Immature natural killer cell (primary cell): ENCODE measurements at regions not wholly inside any gene's neighbourhood (a gene's known extent, or its start where the extent isn't known, plus 50 kb on each side); places are given as distances from the start of the nearest gene placed in this dataset.
"Not testable (repeated sequence)": the region's sequence is repeated elsewhere in the genome, so short reads cannot be mapped to it uniquely, and the experiment has no call there.

Experiments used
- DNase-seq, 3 donors: peaks; one replicate each; pipeline ENCODE4 v3.0.0; 2022; ENCODE audit warnings: mixed read lengths in 1 of 3
- H3K27ac Mint-ChIP-seq, 6 donors: one replicate each; pipeline ENCODE4 v1.8.0; 2020; ENCODE audit warnings: mixed read lengths in 6 of 6, mild to moderate bottlenecking in 5 of 6, inconsistent platforms in 4 of 6, moderate library complexity in 3 of 6
- H3K27me3 Mint-ChIP-seq, 3 donors: one replicate each; pipeline ENCODE4 v1.8.0; 2020 to 2021; ENCODE audit warnings: low read depth in 3 of 3, mild to moderate bottlenecking in 3 of 3, mixed read lengths in 3 of 3, moderate library complexity in 3 of 3, inconsistent platforms in 1 of 3
- H3K36me3 Mint-ChIP-seq, 3 donors: one replicate each; pipeline ENCODE4 v1.8.0; 2020; ENCODE audit warnings: mixed read lengths in 3 of 3, inconsistent platforms in 2 of 3, mild to moderate bottlenecking in 2 of 3
- H3K4me1 Mint-ChIP-seq, 2 donors: one replicate each; pipeline ENCODE4 v1.8.0; 2020; ENCODE audit warnings: inconsistent platforms in 2 of 2, mild to moderate bottlenecking in 2 of 2, mixed read lengths in 2 of 2, moderate library complexity in 1 of 2
- H3K4me3 Mint-ChIP-seq, 5 donors: one replicate each; pipeline ENCODE4 v1.8.0; 2020; ENCODE audit warnings: mild to moderate bottlenecking in 5 of 5, mixed read lengths in 5 of 5, inconsistent platforms in 3 of 5, moderate library complexity in 3 of 5
- H3K9me3 Mint-ChIP-seq, 6 donors: one replicate each; pipeline ENCODE4 v1.8.0; 2020; ENCODE audit warnings: mild to moderate bottlenecking in 6 of 6, mixed read lengths in 6 of 6, inconsistent platforms in 4 of 6, moderate library complexity in 3 of 6

- H3K9me3 Mint-ChIP-seq, result no peaks in the 10 kb centered on the region
- no peaks in the 10 kb centered on the region for H3K4me1 Mint-ChIP-seq
- H3K36me3 Mint-ChIP-seq, result no peaks in the 10 kb centered on the region
- H3K4me3 Mint-ChIP-seq, result no peak overlapping the region
- DNase-seq, result no peak
- H3K27ac Mint-ChIP-seq, result no peak overlapping the region
- H3K27me3 Mint-ChIP-seq, result peaks cover 0 to 16% (median 16%) of the 10 kb centered on the region in 3 donors
Observed at GRCh38 chr11:127993281-127993680, 594.1 kb downstream of the ETS1 start.

GRCh38 chr11:127986073-127986472, 601.3 kb downstream of the ETS1 start:
- Mint-ChIP-seq H3K36me3 (no peaks in the 10 kb centered on the region), H3K4me1 (no peaks in the 10 kb centered on the region), H3K27me3 (peaks cover 12 to 25% (median 15%) of the 10 kb centered on the region in 3 donors), H3K4me3 (no peak overlapping the region), H3K9me3 (peaks cover 0 to 21% (median 8%) of the 10 kb centered on the region in 6 donors), H3K27ac (no peak overlapping the region)
- DNase-seq, result no peak

DNA sequence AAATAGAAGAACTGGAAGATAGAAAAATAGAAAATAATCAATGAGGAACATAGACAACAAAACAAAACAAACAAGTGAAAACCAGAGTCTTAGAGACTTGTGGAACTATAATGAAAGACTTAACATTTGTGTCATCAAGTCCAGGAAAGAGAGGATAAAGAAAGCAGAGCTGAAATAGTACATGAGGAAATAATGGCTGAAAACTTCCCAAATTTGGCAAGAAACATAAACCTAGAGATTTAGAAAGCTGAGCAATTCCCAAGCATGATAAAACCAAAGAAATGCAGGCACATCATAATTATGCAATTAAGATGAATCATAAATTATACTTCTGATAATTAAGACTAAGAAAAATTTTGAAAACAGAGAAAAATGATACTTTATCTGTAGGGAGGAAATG, 614.5 kb downstream of the ETS1 start:
- H3K27me3 Mint-ChIP-seq, result peaks cover 4 to 12% (median 8%) of the 10 kb centered on the region in 3 donors
- H3K4me1 Mint-ChIP-seq, result no peaks in the 10 kb centered on the region
- H3K27ac Mint-ChIP-seq, result no peak overlapping the region
- peaks cover 0 to 4% (median 0%) of the 10 kb centered on the region in 3 donors for H3K36me3 Mint-ChIP-seq
- DNase-seq, result no peak
- H3K4me3 Mint-ChIP-seq, result no peak overlapping the region
- H3K9me3 Mint-ChIP-seq, result peaks cover 0 to 16% (median 0%) of the 10 kb centered on the region in 6 donors

DNA sequence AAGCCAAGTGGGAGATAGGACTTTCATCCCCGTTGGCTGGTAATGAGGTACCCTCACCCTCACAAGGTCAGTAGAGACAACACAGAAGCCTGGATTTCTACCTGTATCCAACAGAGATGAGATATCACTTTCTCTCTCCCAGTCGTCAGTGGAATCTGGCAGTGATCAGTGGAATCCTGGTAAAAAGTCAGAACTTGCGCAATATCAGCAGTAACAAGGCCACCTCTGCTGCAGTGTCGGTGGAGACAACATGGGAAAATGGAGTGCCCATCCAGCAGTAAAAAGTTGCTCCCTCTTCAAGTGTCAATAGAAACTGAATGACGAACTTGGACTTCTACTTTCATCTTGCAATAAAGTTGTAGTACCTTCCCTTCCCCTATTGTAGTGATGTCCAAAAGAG, 615.9 kb downstream of the ETS1 start:
- H3K4me1 Mint-ChIP-seq, result no peaks in the 10 kb centered on the region
- peaks cover 7 to 14% (median 10%) of the 10 kb centered on the region in 3 donors for H3K27me3 Mint-ChIP-seq

GRCh38 chr11:127966821-127967220, 620.5 kb downstream of the ETS1 start:
- peaks cover 7 to 20% (median 10%) of the 10 kb centered on the region in 3 donors for H3K27me3 Mint-ChIP-seq
- no peak overlapping the region for H3K4me3 Mint-ChIP-seq

More for the DNA sequence above, 615.9 kb downstream of the ETS1 start:
- no peak for DNase-seq
- H3K36me3 Mint-ChIP-seq, result peaks cover 0 to 4% (median 0%) of the 10 kb centered on the region in 3 donors
- no peak overlapping the region for H3K4me3 Mint-ChIP-seq
- no peak overlapping the region for H3K27ac Mint-ChIP-seq
- H3K9me3 Mint-ChIP-seq, result peaks cover 0 to 12% (median 0%) of the 10 kb centered on the region in 6 donors

GRCh38 chr11:127965939-127966668, 621.3 kb downstream of the ETS1 start:
- Mint-ChIP-seq H3K4me1 (no peaks in the 10 kb centered on the region), H3K9me3 (peaks cover 0 to 8% (median 0%) of the 10 kb centered on the region in 6 donors), H3K27me3 (peaks cover 7 to 22% (median 9%) of the 10 kb centered on the region in 3 donors), H3K27ac (no peak overlapping the region), H3K36me3 (no peaks in the 10 kb centered on the region), H3K4me3 (no peak overlapping the region)
- no peak for DNase-seq

More at GRCh38 chr11:127966821-127967220, 620.5 kb downstream of the ETS1 start:
- Mint-ChIP-seq H3K36me3 (peaks cover 0 to under 1% (median 0%) of the 10 kb centered on the region in 3 donors), H3K4me1 (no peaks in the 10 kb centered on the region), H3K27ac (no peak overlapping the region), H3K9me3 (peaks cover 0 to 10% (median 0%) of the 10 kb centered on the region in 6 donors)
- DNase-seq, result no peak

DNA sequence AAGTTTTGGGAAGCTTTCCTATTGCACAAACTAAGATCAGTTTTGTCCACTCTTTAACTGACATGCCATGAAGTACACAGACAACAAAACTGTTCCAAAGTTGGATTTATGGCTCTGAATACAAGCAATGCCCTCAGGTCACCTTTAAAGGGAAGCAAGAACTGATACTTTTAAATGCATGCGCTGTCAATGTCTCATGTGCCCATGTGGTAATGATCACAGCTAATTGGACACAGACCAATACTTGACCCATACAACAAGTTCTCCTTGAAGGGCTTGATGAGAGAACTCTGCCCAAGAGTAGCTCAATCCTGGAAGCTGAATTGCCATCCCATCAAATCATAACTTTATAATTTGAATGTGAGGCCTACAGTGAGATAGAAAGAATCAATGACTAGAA, 624.9 kb downstream of the ETS1 start:
- Mint-ChIP-seq H3K27me3 (peaks cover 6 to 19% (median 7%) of the 10 kb centered on the region in 3 donors), H3K27ac (no peak overlapping the region)

GRCh38 chr11:127950162-127950561, 637.2 kb downstream of the ETS1 start:
- no peak overlapping the region for H3K4me3 Mint-ChIP-seq
- H3K27me3 Mint-ChIP-seq, result peaks cover 2 to 6% (median 5%) of the 10 kb centered on the region in 3 donors
- H3K9me3 Mint-ChIP-seq, result peaks cover 0 to 1% (median 0%) of the 10 kb centered on the region in 6 donors
- H3K27ac Mint-ChIP-seq, result no peak overlapping the region
- DNase-seq, result no peak
- no peaks in the 10 kb centered on the region for H3K36me3 Mint-ChIP-seq
- H3K4me1 Mint-ChIP-seq, result no peaks in the 10 kb centered on the region

More for the DNA sequence above, 624.9 kb downstream of the ETS1 start:
- H3K4me3 Mint-ChIP-seq, result no peak overlapping the region
- DNase-seq, result no peak
- no peaks in the 10 kb centered on the region for H3K9me3 Mint-ChIP-seq
- no peaks in the 10 kb centered on the region for H3K36me3 Mint-ChIP-seq
- no peaks in the 10 kb centered on the region for H3K4me1 Mint-ChIP-seq

- DNase-seq, result no peak
- Mint-ChIP-seq H3K27ac (no peak overlapping the region), H3K4me1 (no peaks in the 10 kb centered on the region), H3K9me3 (peaks cover 0 to 2% (median 0%) of the 10 kb centered on the region in 6 donors), H3K36me3 (no peaks in the 10 kb centered on the region), H3K27me3 (peaks cover 0 to 14% (median 0%) of the 10 kb centered on the region in 3 donors), H3K4me3 (no peak overlapping the region)
Observed at GRCh38 chr11:127943763-127944162, 643.6 kb downstream of the ETS1 start.

- H3K27me3 Mint-ChIP-seq, result peaks cover 0 to 14% (median 2%) of the 10 kb centered on the region in 3 donors
- DNase-seq, result no peak
- peaks cover 0 to 2% (median 0%) of the 10 kb centered on the region in 6 donors for H3K9me3 Mint-ChIP-seq
- H3K36me3 Mint-ChIP-seq, result no peaks in the 10 kb centered on the region
- H3K4me3 Mint-ChIP-seq, result no peak overlapping the region
- no peaks in the 10 kb centered on the region for H3K4me1 Mint-ChIP-seq
- H3K27ac Mint-ChIP-seq, result no peak overlapping the region
Observed at GRCh38 chr11:127943152-127943551, 644.2 kb downstream of the ETS1 start.

DNA sequence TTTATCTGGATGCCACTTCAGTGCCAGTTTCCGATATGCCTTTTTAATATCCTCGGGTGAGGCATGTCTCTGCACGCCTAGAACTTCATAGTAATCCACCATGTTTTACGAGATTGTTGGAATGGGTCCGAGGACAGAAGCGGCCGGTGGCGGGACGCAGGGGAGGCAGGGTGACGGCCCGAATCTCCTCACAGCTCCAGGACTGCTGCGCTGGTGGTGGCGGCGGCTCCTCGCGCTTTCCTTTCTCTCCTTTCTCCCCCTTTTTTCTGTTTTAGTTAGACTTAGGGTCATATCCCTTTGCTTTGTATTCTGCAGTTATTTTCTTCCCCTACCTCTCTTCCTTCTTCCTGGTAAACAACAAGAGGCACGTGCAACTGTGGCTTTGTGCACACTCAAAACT, 645.8 kb downstream of the ETS1 start:
- H3K36me3 Mint-ChIP-seq, H3K9me3 Mint-ChIP-seq, H3K4me3 Mint-ChIP-seq, H3K27ac Mint-ChIP-seq, H3K4me1 Mint-ChIP-seq, DNase-seq: not testable (repeated sequence)
- H3K27me3 Mint-ChIP-seq, result peaks cover 0 to 14% (median 7%) of the 10 kb centered on the region in 3 donors

DNA sequence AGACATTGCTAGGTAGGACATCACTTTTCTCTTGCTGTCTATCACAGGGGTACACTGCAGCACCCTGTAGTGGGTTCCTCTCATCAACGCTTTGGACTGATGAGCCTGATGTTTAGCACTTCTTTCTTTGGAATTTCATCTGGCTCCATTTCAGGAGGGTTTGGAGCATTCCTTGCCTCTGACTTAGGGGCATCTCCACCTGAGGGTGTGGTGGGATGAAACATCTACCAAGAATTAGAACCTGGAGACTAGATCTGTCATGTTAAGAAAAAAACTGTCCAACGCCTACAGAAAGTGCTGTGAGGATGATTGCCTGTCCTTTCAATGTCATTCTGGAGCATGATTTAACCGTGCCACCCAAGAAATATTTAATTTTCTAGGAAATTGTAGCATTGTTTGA, 648.4 kb downstream of the ETS1 start:
- Mint-ChIP-seq H3K27ac (no peak overlapping the region), H3K36me3 (no peaks in the 10 kb centered on the region), H3K27me3 (peaks cover 0 to 18% (median 7%) of the 10 kb centered on the region in 3 donors), H3K4me3 (no peak overlapping the region), H3K9me3 (peaks cover 0 to 2% (median 0%) of the 10 kb centered on the region in 6 donors), H3K4me1 (no peaks in the 10 kb centered on the region)
- DNase-seq, result no peak

DNA sequence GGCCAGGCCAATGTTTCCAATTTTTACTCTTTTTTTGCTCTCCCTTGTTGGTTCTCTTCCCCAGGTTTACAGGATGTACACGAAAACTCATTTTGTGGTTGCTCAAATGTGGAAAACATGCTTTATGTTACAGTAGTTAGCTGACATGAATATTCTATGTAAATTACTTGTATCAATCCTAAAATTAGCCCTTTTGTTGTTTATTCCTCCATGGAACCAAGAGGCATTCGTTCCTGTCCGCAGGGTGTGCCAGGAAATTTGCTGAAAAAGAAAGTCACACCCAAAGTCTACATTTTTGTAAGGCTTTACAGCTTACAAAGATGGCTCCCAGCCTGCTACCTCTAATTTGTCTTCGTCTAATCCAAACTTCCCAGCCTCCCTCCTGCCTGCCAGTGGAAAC, 652.3 kb downstream of the ETS1 start:
- H3K27ac Mint-ChIP-seq, result no peak overlapping the region

GRCh38 chr11:127933961-127934360, 653.4 kb downstream of the ETS1 start:
- peaks cover 2 to 11% (median 9%) of the 10 kb centered on the region in 3 donors for H3K27me3 Mint-ChIP-seq
- DNase-seq, H3K27ac Mint-ChIP-seq, H3K9me3 Mint-ChIP-seq, H3K36me3 Mint-ChIP-seq, H3K4me3 Mint-ChIP-seq, H3K4me1 Mint-ChIP-seq: not testable (repeated sequence)

More for the DNA sequence above, 652.3 kb downstream of the ETS1 start:
- Mint-ChIP-seq H3K36me3 (no peaks in the 10 kb centered on the region), H3K27me3 (peaks cover 0 to 11% (median 9%) of the 10 kb centered on the region in 3 donors), H3K4me3 (no peak overlapping the region), H3K4me1 (no peaks in the 10 kb centered on the region), H3K9me3 (peaks cover 0 to 2% (median 0%) of the 10 kb centered on the region in 6 donors)
- no peak for DNase-seq
